Smooth muscle cell (in vitro differentiated cells): ENCODE measurements at regions not wholly inside any gene's neighbourhood (a gene's known extent, or its start where the extent isn't known, plus 50 kb on each side); places are given as distances from the start of the nearest gene placed in this dataset.
A peak's percentile ranks its signal among the peaks of the same experiment; 100 is the strongest.

ENCODE experiments used
- DNase-seq: peaks from one replicate; lab custom pipeline; 2025; ENCODE audit not compliant: unreplicated experiment; lab: John Stamatoyannopoulos, UW
- H2AFZ ChIP-seq: fragments of 200-600 bp; sonication (generic); 2 replicates; pipeline ENCODE4 v1.6.0; 2016; ENCODE audit warnings: antibody characterized with exemption, low read depth, mild to moderate bottlenecking
- H3F3A ChIP-seq: fragments of 200-600 bp; sonication (generic); 2 replicates; pipeline ENCODE4 v1.6.0; 2017; ENCODE audit warnings: antibody characterized with exemption, low read depth
- H3K27ac ChIP-seq: fragments of 200-600 bp; sonication (generic); 2 replicates; pipeline ENCODE4 v1.5.1; 2016; ENCODE audit warnings: low read depth, mild to moderate bottlenecking
- H3K27me3 ChIP-seq: fragments of 200-600 bp; sonication (generic); 2 replicates; pipeline ENCODE4 v1.6.1; 2016; ENCODE audit warnings: low read depth, mild to moderate bottlenecking
- H3K36me3 ChIP-seq: fragments of 200-600 bp; sonication (generic); 2 replicates; pipeline ENCODE4 v1.5.1; 2016; ENCODE audit warnings: low read depth
- H3K4me1 ChIP-seq: fragments of 200-600 bp; sonication (generic); 2 replicates; pipeline ENCODE4 v1.5.1; 2016; ENCODE audit warnings: low read depth
- H3K4me2 ChIP-seq: fragments of 200-600 bp; sonication (generic); 2 replicates; pipeline ENCODE4 v1.6.0; 2016; ENCODE audit warnings: mild to moderate bottlenecking
- H3K4me3 ChIP-seq: fragments of 200-600 bp; sonication (generic); 2 replicates; pipeline ENCODE4 v1.5.1; 2016; ENCODE audit warnings: mild to moderate bottlenecking
- H3K79me2 ChIP-seq: fragments of 200-600 bp; sonication (generic); 2 replicates; pipeline ENCODE4 v1.6.0; 2016; ENCODE audit warnings: low read depth, mild to moderate bottlenecking
- H3K9ac ChIP-seq: fragments of 200-600 bp; sonication (generic); 2 replicates; pipeline ENCODE4 v1.6.0; 2016; ENCODE audit warnings: low read depth
- H3K9me3 ChIP-seq: fragments of 200-600 bp; sonication (generic); replicated peaks from 2 replicates; pipeline ENCODE4 v1.5.1; 2016; ENCODE audit warnings: low read depth
- H4K20me1 ChIP-seq: fragments of 200-600 bp; sonication (generic); 2 replicates; pipeline ENCODE4 v1.6.0; 2016; ENCODE audit warnings: low read depth
- CTCF ChIP-seq: fragments of 200-600 bp; sonication (generic); IDR thresholded peaks from 2 replicates; pipeline ENCODE4 v1.5.1; 2017; ENCODE audit warnings: borderline replicate concordance, mild to moderate bottlenecking, antibody characterized with exemption; ENCODE audit not compliant: insufficient read depth, poor library complexity, severe bottlenecking
- whole genome bisulfite sequencing: methylation state at CpG from one replicate; pipeline ENCODE4 v1.1.7; 2016; ENCODE audit warnings: low lambda C conversion rate; 5-methylcytosine and 5-hydroxymethylcytosine counted together

- H3K4me2 ChIP-seq = no peak overlapping the region
- no peak overlapping the region for H3K27ac ChIP-seq
- TF ChIP-seq CTCF = no peak
- H3K4me3 ChIP-seq = no peak overlapping the region
- no peaks in the 10 kb centered on the region for H4K20me1 ChIP-seq
- H3K36me3 ChIP-seq = no peaks in the 10 kb centered on the region
- no peak overlapping the region for H2AFZ ChIP-seq
- no peaks in the 10 kb centered on the region for H3F3A ChIP-seq
- peaks cover 26% of the 10 kb centered on the region for H3K4me1 ChIP-seq
- H3K9ac ChIP-seq = no peak overlapping the region
- no peak for DNase-seq
- 72% methylated on average over 13 of the region's 13 CpGs for WGBS
- H3K27me3 ChIP-seq = no peaks in the 10 kb centered on the region
- no peaks in the 10 kb centered on the region for H3K9me3 ChIP-seq
- H3K79me2 ChIP-seq = no peaks in the 10 kb centered on the region
Observed at GRCh38 chr18:46322411-46322891, 218.3 kb downstream of the HAUS1 start.

GRCh38 chr18:46322941-46323340 is 218.8 kb downstream of the HAUS1 start:
- H4K20me1 ChIP-seq = no peaks in the 10 kb centered on the region
- H3K9ac ChIP-seq = no peak overlapping the region
- peaks cover 26% of the 10 kb centered on the region for H3K4me1 ChIP-seq
- no peak for DNase-seq
- H3K79me2 ChIP-seq = no peaks in the 10 kb centered on the region
- no peaks in the 10 kb centered on the region for H3K27me3 ChIP-seq
- H2AFZ ChIP-seq = no peak overlapping the region
- H3K4me2 ChIP-seq = no peak overlapping the region
- H3K4me3 ChIP-seq = no peak overlapping the region
- no peaks in the 10 kb centered on the region for H3K9me3 ChIP-seq
- H3K36me3 ChIP-seq = no peaks in the 10 kb centered on the region
- no peak for TF ChIP-seq CTCF
- H3F3A ChIP-seq = no peaks in the 10 kb centered on the region
- no peak overlapping the region for H3K27ac ChIP-seq
- 88% methylated on average over 7 of the region's 7 CpGs for WGBS

GRCh38 chr18:46324087-46324955 is 220.1 kb downstream of the HAUS1 start:
- Histone ChIP-seq H3K4me2 (no peak overlapping the region), H3K4me1 (peaks cover 26% of the 10 kb centered on the region), H3K9me3 (no peaks in the 10 kb centered on the region), H4K20me1 (no peaks in the 10 kb centered on the region), H3K27me3 (no peaks in the 10 kb centered on the region), H2AFZ (peak overlapping the region; percentile 84), H3K27ac (no peak overlapping the region), H3K36me3 (no peaks in the 10 kb centered on the region), H3K9ac (no peak overlapping the region), H3F3A (no peaks in the 10 kb centered on the region), H3K4me3 (no peak overlapping the region), H3K79me2 (no peaks in the 10 kb centered on the region)
- TF ChIP-seq CTCF = no peak
- DNase-seq = no peak
- WGBS = 94% methylated on average over 4 of the region's 4 CpGs
